NT2/D1 (cell line): ENCODE measurements at regions not wholly inside any gene's neighbourhood (a gene's known extent, or its start where the extent isn't known, plus 50 kb on each side); places are given as distances from the start of the nearest gene placed in this dataset.

Experiments
- SUZ12 ChIP-seq: IDR thresholded peaks from 2 replicates; pipeline ENCODE4 v1.6.1; 2011; ENCODE audit not compliant: insufficient read length, insufficient read depth; ENCODE audit errors: extremely low read depth
- YY1 ChIP-seq: IDR thresholded peaks from 2 replicates; pipeline ENCODE4 v1.6.1; 2011; ENCODE audit not compliant: insufficient read length, insufficient read depth
- ZNF274 ChIP-seq: IDR thresholded peaks from 2 replicates; pipeline ENCODE4 v1.6.1; 2011; ENCODE audit warnings: mild to moderate bottlenecking, low read depth, low read length

DNA sequence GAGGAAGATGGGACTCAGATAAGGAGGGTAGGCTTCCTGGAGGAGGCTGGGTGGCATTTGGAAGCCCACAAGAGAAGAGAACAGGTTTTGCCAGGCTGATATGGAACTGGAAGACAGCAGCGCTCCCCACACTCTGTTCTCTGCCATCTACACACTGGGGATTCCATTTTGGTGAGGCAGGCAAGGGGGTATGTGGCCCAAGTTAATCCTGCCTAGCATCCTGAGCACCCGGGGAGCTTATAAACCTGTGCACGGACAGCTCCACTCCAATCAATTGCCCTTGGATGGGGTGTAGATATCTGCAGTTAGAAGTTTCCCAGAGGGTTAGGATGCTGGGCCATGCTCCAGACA is 158.8 kb downstream of the MACROH2A1 start:
- TF ChIP-seq ZNF274 (no peak), YY1 (no peak), SUZ12 (no peak)
